Mesenchymal stem cell (in vitro differentiated cells and primary cell): ENCODE measurements at regions not wholly inside any gene's neighbourhood (a gene's known extent, or its start where the extent isn't known, plus 50 kb on each side); places are given as distances from the start of the nearest gene placed in this dataset. TPM values are rescaled to one million over a fixed set of nuclear protein-coding genes. Genes with fewer than 3 reads are reported as not detected.

Experiments used
- DNase-seq: peaks from one replicate; pipeline ENCODE4 v3.0.0-alpha.2; 2013
- H2AFZ ChIP-seq: one replicate; pipeline ENCODE4 v1.6.1; 2013; ENCODE audit warnings: low read depth, mild to moderate bottlenecking, control low read depth, inconsistent platforms, low read length, moderate library complexity
- H2AK5ac ChIP-seq: 2 replicates; pipeline ENCODE4 v1.6.1; 2013; ENCODE audit warnings: low read length, moderate library complexity, mild to moderate bottlenecking, inconsistent platforms; ENCODE audit not compliant: severe bottlenecking
- H2BK120ac ChIP-seq: one replicate; pipeline ENCODE4 v1.6.1; 2013; ENCODE audit warnings: low read depth, mild to moderate bottlenecking, inconsistent platforms, low read length, moderate library complexity
- H2BK12ac ChIP-seq, 2 experiments: one replicate each; pipeline ENCODE4 v1.6.1; 2013; ENCODE audit warnings: inconsistent platforms in 2 of 2, low read length in 2 of 2, mild to moderate bottlenecking in 2 of 2, moderate library complexity in 2 of 2, control low read depth in 1 of 2
- H2BK15ac ChIP-seq: one replicate; pipeline ENCODE4 v1.6.1; 2013; ENCODE audit warnings: mild to moderate bottlenecking, low read depth, inconsistent platforms; ENCODE audit not compliant: poor library complexity, severe bottlenecking
- H2BK5ac ChIP-seq: 2 replicates; pipeline ENCODE4 v1.6.1; 2013; ENCODE audit warnings: low read depth, mild to moderate bottlenecking, low read length, control low read depth, inconsistent platforms; ENCODE audit not compliant: poor library complexity, severe bottlenecking
- H3K14ac ChIP-seq, 2 experiments: one replicate each; pipeline ENCODE4 v1.6.1; 2013; ENCODE audit warnings: inconsistent platforms in 2 of 2, low read length in 2 of 2, control low read depth in 1 of 2, mild to moderate bottlenecking in 1 of 2, moderate library complexity in 1 of 2
- H3K18ac ChIP-seq, 2 experiments: one replicate each; pipeline ENCODE4 v1.6.1; 2013; ENCODE audit warnings: inconsistent platforms in 2 of 2, low read length in 2 of 2, control low read depth in 1 of 2, low read depth in 1 of 2, mild to moderate bottlenecking in 1 of 2
- H3K23ac ChIP-seq, 2 experiments: one replicate each; pipeline ENCODE4 v1.6.1; 2013; ENCODE audit warnings: inconsistent platforms in 2 of 2, low read length in 2 of 2, mild to moderate bottlenecking in 2 of 2, moderate library complexity in 2 of 2, control low read depth in 1 of 2
- H3K27ac ChIP-seq: 2 replicates; pipeline ENCODE4 v1.5.1; 2013; ENCODE audit warnings: mild to moderate bottlenecking, moderate library complexity, low read length, control low read depth, inconsistent platforms; ENCODE audit not compliant: poor library complexity, severe bottlenecking
- H3K27me3 ChIP-seq, 2 experiments: 2 replicates each; pipeline versions ENCODE4 v1.6.1 to v1.7.0; 2013; ENCODE audit warnings: low read length in 2 of 2, mild to moderate bottlenecking in 2 of 2, moderate library complexity in 2 of 2, control low read depth in 1 of 2, inconsistent platforms in 1 of 2; ENCODE audit not compliant: control insufficient read depth in 1 of 2, insufficient read depth in 1 of 2
- H3K36me3 ChIP-seq, 2 experiments: 2 replicates each; pipeline versions ENCODE4 v1.6.1 to v1.7.0; 2013; ENCODE audit warnings: low read length in 2 of 2, control low read depth in 1 of 2, inconsistent platforms in 1 of 2, low read depth in 1 of 2, mild to moderate bottlenecking in 1 of 2; ENCODE audit not compliant: insufficient read depth in 2 of 2, control insufficient read depth in 1 of 2
- H3K4ac ChIP-seq, 2 experiments: one replicate each; pipeline ENCODE4 v1.6.1; 2013; ENCODE audit warnings: inconsistent platforms in 2 of 2, low read length in 2 of 2, mild to moderate bottlenecking in 2 of 2, moderate library complexity in 2 of 2, control low read depth in 1 of 2, low read depth in 1 of 2
- H3K4me1 ChIP-seq: 2 replicates; pipeline ENCODE4 v1.6.1; 2013; ENCODE audit warnings: low read depth, low read length, control low read depth; ENCODE audit not compliant: control insufficient read depth, insufficient read depth
- H3K4me2 ChIP-seq: 2 replicates; pipeline ENCODE4 v1.6.1; 2013; ENCODE audit warnings: low read length, mild to moderate bottlenecking, inconsistent platforms; ENCODE audit not compliant: poor library complexity, severe bottlenecking
- H3K4me3 ChIP-seq, 2 experiments: 2 replicates each; pipeline versions ENCODE4 v1.5.1 to v1.7.0; 2013; ENCODE audit warnings: low read length in 2 of 2, mild to moderate bottlenecking in 2 of 2, control low read depth in 1 of 2, low read depth in 1 of 2; ENCODE audit not compliant: insufficient read depth in 1 of 2
- H3K79me1 ChIP-seq: replicated peaks from 2 replicates; pipeline ENCODE4 v1.6.1; 2013; ENCODE audit warnings: mild to moderate bottlenecking, control low read depth, low read length, inconsistent platforms; ENCODE audit not compliant: poor library complexity, severe bottlenecking
- H3K9ac ChIP-seq: 2 replicates; pipeline ENCODE4 v1.7.0; 2013; ENCODE audit warnings: mild to moderate bottlenecking, low read length, moderate library complexity
- H3K9me3 ChIP-seq: 2 replicates; pipeline ENCODE4 v1.7.0; 2013; ENCODE audit warnings: mild to moderate bottlenecking, low read length; ENCODE audit not compliant: control insufficient read depth
- H4K8ac ChIP-seq: one replicate; pipeline ENCODE4 v1.6.1; 2013; ENCODE audit warnings: inconsistent platforms, mild to moderate bottlenecking, low read length, moderate library complexity
- H4K91ac ChIP-seq: one replicate; pipeline ENCODE4 v1.6.1; 2013; ENCODE audit warnings: mild to moderate bottlenecking, low read length, inconsistent platforms
- WGBS: methylation state at CpG from one replicate; pipeline ENCODE4 v1.1.7; 2013; ENCODE audit warnings: mixed read lengths; 5-methylcytosine and 5-hydroxymethylcytosine counted together
- small RNA-seq: library from polyadenylated mRNA; stranded (forward); fragments of <200 nt; extraction: miRNeasy Mini kit (QIAGEN cat#:217004); gene quantifications from one replicate; pipeline ENCODE3, GENCODE V24; 2013; ENCODE audit warnings: low read depth

GRCh38 chr22:16651217-16651616, 58.6 kb upstream of the CCT8L2 start:
- H3K4ac ChIP-seq, result no peak overlapping the region
- peaks cover 19% of the 10 kb centered on the region for H3K9me3 ChIP-seq
- H3K14ac ChIP-seq, result no peak overlapping the region
- no peak for DNase-seq
- no peak overlapping the region for H2BK5ac ChIP-seq
- H2BK120ac ChIP-seq, result no peak overlapping the region
- H3K4me1 ChIP-seq, result no peaks in the 10 kb centered on the region
- no peak overlapping the region for H3K18ac ChIP-seq
- no peaks in the 10 kb centered on the region for H3K27me3 ChIP-seq
- no peak overlapping the region for H2AFZ ChIP-seq
- no peak overlapping the region for H3K27ac ChIP-seq
- H3K23ac ChIP-seq, result no peak overlapping the region
- no peak overlapping the region for H4K8ac ChIP-seq
- H2BK12ac ChIP-seq, result no peak overlapping the region
- peaks cover 0 to 22% of the 10 kb centered on the region in 2 experiments for H3K36me3 ChIP-seq
- peak overlapping the region in 1 of 2 experiments; percentile 1 for H3K4me3 ChIP-seq
- WGBS, result 54% methylated on average over 4 of the region's 4 CpGs
- no peak overlapping the region for H3K9ac ChIP-seq
- H2AK5ac ChIP-seq, result no peak overlapping the region
- no peak overlapping the region for H3K4me2 ChIP-seq
- no peaks in the 10 kb centered on the region for H3K79me1 ChIP-seq
- H2BK15ac ChIP-seq, result no peak overlapping the region
- no peak overlapping the region for H4K91ac ChIP-seq

Small RNA genes lying in the stretch of these regions (small RNA-seq; reads per million reads assigned to genes)
- not detected for gene PARP4P3
